AG10803 (cell line): ENCODE measurements at regions not wholly inside any gene's neighbourhood (a gene's known extent, or its start where the extent isn't known, plus 50 kb on each side); places are given as distances from the start of the nearest gene placed in this dataset.
"Not testable (repeated sequence)": the region's sequence is repeated elsewhere in the genome, so short reads cannot be mapped to it uniquely, and the experiment has no call there.

ENCODE experiments used
- DNase-seq: peaks from one replicate; pipeline ENCODE4 v3.0.0; 2010; ENCODE audit warnings: low read depth
- H3K4me3 ChIP-seq: 2 replicates; pipeline ENCODE4 v1.5.1; 2011; ENCODE audit warnings: mild to moderate bottlenecking, low read length, control low read depth
- TF ChIP-seq, protein P1 (sequence below): conservative IDR thresholded peaks from 2 replicates; pipeline ENCODE4 v1.5.1; 2011; ENCODE audit warnings: mild to moderate bottlenecking, low read length, control low read depth, inconsistent platforms

DNA sequence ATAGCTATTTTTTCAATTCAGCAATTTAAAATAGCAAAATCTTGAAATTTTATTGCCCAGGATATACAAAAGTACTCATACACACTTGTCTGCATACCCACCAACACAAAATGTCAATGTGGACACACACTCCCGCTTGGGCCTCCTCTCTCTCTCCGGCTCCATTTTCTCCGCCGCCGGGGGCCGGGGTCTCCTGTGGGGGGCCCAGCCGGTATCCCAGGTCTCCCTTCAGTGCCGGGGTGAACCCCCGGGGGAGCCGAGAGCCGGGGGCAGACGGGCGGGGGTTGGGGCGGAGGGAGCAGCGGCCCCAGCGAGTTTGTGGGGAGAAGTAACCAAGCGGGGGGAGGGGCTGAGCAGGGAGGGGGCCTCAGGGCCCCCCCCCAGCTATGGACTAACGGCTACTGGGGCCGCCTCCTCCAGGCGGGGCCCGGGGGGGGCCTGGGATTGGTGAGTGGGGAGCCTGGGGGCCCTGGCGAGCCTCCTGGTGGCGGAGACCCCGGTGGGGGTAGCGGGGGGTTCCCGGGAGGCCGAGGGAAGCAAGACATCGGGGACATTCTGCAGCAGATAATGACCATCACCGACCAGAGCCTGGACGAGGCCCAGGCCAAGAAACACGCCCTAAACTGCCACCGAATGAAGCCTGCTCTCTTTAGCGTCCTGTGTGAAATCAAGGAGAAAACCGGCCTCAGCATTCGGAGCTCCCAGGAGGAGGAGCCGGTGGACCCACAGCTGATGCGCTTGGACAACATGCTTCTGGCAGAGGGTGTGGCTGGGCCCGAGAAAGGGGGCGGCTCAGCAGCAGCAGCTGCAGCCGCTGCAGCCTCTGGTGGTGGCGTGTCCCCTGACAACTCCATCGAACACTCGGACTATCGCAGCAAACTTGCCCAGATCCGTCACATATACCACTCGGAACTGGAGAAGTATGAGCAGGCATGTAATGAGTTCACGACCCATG, 56.6 kb downstream of the CHST2 start:
- DNase-seq, H3K4me3 ChIP-seq: not testable (repeated sequence)

DNA sequence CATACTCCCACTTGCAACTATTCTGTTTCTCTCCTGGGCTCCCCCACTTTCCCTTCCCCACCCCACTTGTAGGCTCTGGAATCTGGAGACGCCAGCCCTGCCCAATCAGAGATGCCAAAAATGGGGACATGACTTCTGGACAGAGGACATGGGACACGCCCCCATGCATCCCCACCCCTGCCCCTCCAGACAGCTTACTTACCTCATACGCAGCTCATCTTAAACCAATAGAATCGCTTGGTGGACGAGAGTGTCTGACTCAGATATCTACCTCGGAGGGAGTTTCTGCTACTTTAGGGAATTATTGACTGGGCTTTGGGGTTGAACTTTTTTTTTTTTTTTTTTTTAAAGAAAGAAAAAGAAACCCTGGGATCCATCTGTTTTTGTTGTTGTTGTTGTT, 58.4 kb downstream of the CHST2 start:
- not testable (repeated sequence) for DNase-seq, H3K4me3 ChIP-seq

DNA sequence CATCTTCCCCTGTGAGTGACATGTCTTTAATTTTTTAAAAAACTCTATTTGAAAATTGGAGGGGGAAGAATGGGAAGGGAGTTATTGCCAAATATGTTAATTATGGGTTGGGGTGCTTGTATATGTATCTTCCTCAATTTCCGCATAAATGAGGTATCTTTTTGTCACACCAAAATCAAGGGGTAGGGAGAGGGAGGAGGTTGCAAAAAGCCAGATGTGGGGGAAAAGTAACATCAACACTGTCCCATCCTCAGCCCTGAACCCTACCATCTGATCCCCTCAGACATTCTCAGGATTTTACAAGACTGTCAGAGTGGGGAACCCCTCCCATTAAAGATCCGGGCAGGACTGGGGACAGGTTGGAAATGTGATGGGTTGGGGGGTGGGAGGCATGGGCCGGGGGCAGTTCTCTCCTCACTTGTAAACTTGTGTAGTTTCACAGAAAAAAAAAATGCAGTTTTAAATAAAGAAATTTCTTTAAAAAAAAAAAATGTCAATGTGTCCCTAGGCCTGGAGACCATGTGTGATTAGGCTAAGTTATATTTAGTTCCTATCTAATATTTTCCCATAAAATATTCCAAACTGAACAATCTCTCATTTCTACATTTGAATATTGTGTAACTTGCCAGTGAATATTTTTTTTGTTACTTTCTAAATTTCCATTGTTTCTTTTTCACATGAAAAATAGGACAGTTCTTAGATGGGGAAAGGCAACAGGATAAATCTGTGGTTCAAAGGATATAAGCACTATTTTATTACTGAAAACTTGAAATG, 59.4 kb downstream of the CHST2 start:
- not testable (repeated sequence) for H3K4me3 ChIP-seq, DNase-seq

DNA sequence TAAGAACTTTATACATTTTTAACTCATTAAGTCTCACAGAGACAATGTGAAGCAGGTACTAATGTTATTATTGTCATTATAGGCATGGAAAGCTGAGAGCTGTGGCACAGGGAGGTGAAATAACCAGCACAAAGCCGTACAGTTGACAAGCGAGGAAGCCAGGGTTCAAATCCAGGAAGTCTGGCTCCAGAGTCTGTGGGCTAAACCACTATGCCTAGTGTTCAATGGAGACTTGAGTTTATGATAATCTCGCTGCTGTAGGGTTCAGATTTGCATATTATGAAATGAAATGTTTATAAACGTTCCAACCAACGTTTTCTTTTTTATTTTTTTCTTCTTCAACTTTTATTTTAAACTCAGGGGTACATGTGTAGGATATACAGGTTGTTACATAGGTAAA, 60.0 kb downstream of the CHST2 start:
- TF ChIP-seq, protein P1, sequence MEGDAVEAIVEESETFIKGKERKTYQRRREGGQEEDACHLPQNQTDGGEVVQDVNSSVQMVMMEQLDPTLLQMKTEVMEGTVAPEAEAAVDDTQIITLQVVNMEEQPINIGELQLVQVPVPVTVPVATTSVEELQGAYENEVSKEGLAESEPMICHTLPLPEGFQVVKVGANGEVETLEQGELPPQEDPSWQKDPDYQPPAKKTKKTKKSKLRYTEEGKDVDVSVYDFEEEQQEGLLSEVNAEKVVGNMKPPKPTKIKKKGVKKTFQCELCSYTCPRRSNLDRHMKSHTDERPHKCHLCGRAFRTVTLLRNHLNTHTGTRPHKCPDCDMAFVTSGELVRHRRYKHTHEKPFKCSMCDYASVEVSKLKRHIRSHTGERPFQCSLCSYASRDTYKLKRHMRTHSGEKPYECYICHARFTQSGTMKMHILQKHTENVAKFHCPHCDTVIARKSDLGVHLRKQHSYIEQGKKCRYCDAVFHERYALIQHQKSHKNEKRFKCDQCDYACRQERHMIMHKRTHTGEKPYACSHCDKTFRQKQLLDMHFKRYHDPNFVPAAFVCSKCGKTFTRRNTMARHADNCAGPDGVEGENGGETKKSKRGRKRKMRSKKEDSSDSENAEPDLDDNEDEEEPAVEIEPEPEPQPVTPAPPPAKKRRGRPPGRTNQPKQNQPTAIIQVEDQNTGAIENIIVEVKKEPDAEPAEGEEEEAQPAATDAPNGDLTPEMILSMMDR, result no peak
- DNase-seq, result no peak
- H3K4me3 ChIP-seq, result no peak overlapping the region

DNA sequence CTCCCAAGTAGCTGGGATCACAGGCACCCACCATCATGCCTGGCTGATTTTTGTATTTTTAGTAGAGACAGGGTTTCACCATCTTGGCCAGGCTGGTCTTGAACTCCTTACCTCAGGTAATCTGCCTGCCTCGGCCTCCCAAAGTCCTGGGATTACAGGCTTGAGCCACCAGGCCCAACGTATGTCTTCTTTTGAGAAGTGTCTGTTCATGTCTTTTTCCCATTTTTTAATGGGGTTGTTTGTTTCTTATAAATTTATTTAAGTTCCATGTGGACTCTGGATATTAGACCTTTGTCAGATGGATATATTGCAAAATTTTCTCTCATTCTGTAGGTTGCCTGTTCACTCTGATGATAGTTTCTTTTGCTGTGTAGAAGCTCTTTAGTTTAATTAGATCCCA, 61.3 kb downstream of the CHST2 start:
- not testable (repeated sequence) for H3K4me3 ChIP-seq, DNase-seq

DNA sequence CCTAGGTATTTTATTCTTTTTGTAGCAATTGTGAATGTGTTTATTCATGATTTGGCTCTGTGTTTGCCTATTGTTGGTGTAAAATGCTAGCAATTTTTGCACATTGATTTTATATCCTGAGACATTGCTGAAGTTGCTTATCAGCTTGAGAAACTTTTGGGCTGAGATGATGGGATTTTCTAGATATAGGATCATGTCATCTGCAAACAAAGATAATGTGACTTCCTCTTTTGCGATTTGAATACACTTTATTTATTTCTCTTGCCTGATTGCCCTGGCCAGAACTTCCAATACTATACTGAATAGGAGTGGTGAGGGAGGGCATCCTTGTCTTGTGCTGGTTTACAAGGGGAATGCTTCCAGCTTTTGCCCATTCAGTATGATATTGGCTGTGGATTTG, 62.4 kb downstream of the CHST2 start:
- not testable (repeated sequence) for H3K4me3 ChIP-seq

DNA sequence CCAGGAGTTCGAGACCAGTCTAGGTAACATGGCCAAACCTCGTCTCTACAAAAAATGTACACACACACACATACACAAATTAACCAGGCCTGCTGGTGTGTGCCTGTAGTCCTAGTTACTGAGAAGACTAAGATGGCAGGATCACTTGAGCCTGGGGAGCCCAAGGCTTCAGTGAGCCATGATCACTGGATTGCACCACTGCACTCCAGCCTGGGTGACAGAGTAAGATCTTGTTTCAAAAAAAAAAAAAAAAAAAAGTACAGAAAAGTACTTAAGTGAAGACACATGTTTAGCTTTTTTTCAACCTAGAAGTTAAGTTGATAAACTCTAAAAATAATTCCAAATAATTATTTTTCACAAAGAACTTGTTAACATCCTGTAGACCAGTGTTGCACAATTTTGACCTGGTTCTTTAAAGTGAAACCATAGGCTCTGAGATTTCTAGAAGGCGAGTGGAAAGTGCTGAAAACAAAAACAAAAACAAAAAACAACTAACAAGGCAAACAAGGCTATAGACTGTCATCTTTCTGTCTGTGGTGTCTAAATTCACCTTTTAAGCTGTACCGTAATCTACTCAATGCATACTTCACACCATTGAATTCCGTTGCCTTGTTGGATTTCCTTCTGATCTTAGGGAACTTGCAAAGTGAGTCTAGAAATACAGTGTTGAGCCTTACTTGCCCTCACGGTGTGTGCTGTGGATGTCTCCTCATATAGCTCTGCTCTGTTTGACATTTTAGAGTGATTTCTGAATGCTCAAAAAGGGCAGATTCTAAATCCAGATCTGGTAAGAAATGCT, 63.5 kb downstream of the CHST2 start:
- no peak for DNase-seq
- H3K4me3 ChIP-seq, result no peak overlapping the region
- TF ChIP-seq, protein P1, result no peak

More for the DNA sequence above, 62.4 kb downstream of the CHST2 start:
- DNase-seq, result not testable (repeated sequence)

DNA sequence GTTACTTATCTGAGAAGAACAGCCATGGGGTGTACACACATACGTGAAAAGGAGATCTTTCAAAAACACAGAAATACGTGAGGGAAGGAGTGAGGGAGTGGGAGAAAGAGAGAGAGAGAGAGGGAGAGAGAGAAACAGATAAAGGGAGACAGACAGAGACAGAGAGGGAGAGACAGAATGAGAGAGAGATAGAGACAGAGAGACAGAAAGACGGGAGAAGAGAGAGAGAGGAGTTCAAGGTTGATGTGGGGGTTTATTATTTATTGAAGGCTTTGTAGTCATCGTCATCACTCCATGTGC, 64.0 kb downstream of the CHST2 start:
- no peak for DNase-seq
- TF ChIP-seq, protein P1, result no peak
- no peak overlapping the region for H3K4me3 ChIP-seq

DNA sequence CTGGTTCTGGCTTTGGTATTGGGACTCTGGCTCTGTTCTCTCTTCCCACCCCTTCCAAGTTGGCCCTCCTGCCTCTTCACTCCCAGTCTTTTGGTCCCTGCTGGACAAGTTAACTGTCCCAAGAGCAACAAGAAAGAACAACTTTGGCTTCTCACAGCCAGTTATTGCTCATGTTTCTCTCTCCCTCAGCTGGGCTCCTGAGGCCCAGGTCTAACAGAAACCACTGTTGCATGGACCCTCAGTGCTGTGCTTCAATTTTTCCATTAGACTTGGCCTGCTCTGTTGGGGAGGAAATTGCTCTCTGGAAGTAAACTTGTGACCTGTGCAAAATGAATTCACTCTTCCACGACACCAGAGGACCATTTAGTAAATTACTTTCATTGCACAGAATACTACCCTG, 64.5 kb downstream of the CHST2 start:
- TF ChIP-seq, protein P1, result no peak
- no peak for DNase-seq
- no peak overlapping the region for H3K4me3 ChIP-seq
